GM04503 (cell line): ENCODE measurements at regions not wholly inside any gene's neighbourhood (a gene's known extent, or its start where the extent isn't known, plus 50 kb on each side); places are given as distances from the start of the nearest gene placed in this dataset.

Experiments used
- DNase-seq: peaks from one replicate; pipeline ENCODE4 v3.0.0-alpha.2; 2012; ENCODE audit warnings: low read depth

GRCh38 chr2:41066168-41066567 lies 614.3 kb upstream of the SLC8A1 start:
- DNase-seq = no peak

- DNase-seq = no peak
Observed at GRCh38 chr2:41068740-41069139, 616.9 kb upstream of the SLC8A1 start.

GRCh38 chr2:41078341-41078740 lies 626.5 kb upstream of the SLC8A1 start:
- no peak for DNase-seq

GRCh38 chr2:41079011-41079410 lies 627.1 kb upstream of the SLC8A1 start:
- no peak for DNase-seq

GRCh38 chr2:41084321-41084720 lies 632.4 kb upstream of the SLC8A1 start:
- no peak for DNase-seq

GRCh38 chr2:41087946-41088345 lies 636.1 kb upstream of the SLC8A1 start:
- no peak for DNase-seq

GRCh38 chr2:41101281-41101680 lies 649.4 kb upstream of the SLC8A1 start:
- DNase-seq = no peak

GRCh38 chr2:41109744-41110143 lies 657.9 kb upstream of the SLC8A1 start:
- no peak for DNase-seq

GRCh38 chr2:41111836-41112627 lies 660.1 kb upstream of the SLC8A1 start:
- no peak for DNase-seq

- DNase-seq = no peak
Observed at GRCh38 chr2:41116106-41116797, 664.4 kb upstream of the SLC8A1 start.

- DNase-seq = no peak
Observed at GRCh38 chr2:41119489-41119888, 667.6 kb upstream of the SLC8A1 start.

- no peak for DNase-seq
Observed at GRCh38 chr2:41123341-41123740, 671.5 kb upstream of the SLC8A1 start.

- DNase-seq = no peak
Observed at GRCh38 chr2:41127351-41127750, 675.5 kb upstream of the SLC8A1 start.

GRCh38 chr2:41129988-41130387 lies 678.1 kb upstream of the SLC8A1 start:
- DNase-seq = no peak

GRCh38 chr2:41137031-41137430 lies 685.1 kb upstream of the SLC8A1 start:
- no peak for DNase-seq

- no peak for DNase-seq
Observed at GRCh38 chr2:41141146-41141791, 689.4 kb upstream of the SLC8A1 start.

- no peak for DNase-seq
Observed at GRCh38 chr2:41142478-41142877, 690.6 kb upstream of the SLC8A1 start.

- no peak for DNase-seq
Observed at GRCh38 chr2:41145066-41145465, 693.2 kb upstream of the SLC8A1 start.

- DNase-seq = no peak
Observed at GRCh38 chr2:41149054-41149453, 697.2 kb upstream of the SLC8A1 start.

GRCh38 chr2:41151746-41152145 lies 699.9 kb upstream of the SLC8A1 start:
- DNase-seq = no peak

GRCh38 chr2:41152318-41152717 lies 700.4 kb upstream of the SLC8A1 start:
- no peak for DNase-seq

GRCh38 chr2:41160439-41160838 lies 708.5 kb upstream of the SLC8A1 start:
- no peak for DNase-seq

- DNase-seq = no peak
Observed at GRCh38 chr2:41167014-41167413, 715.1 kb upstream of the SLC8A1 start.
